Keratinocyte (primary cell): ENCODE measurements at regions not wholly inside any gene's neighbourhood (a gene's known extent, or its start where the extent isn't known, plus 50 kb on each side); places are given as distances from the start of the nearest gene placed in this dataset.
"Not testable (repeated sequence)": the region's sequence is repeated elsewhere in the genome, so short reads cannot be mapped to it uniquely, and the experiment has no call there.

Experiments used
- DNase-seq: peaks from one replicate; pipeline ENCODE4 v3.0.0-alpha.2; 2011; ENCODE audit warnings: low read depth, missing footprints, low spot score
- FAIRE-seq: peaks from 2 replicates; lab custom pipeline; 2011; peaks lifted over from hg19 to GRCh38; lab: Jason Lieb, UNC
- H2AFZ ChIP-seq: 2 replicates; pipeline ENCODE4 v1.6.0; 2012; ENCODE audit warnings: low read length, control low read depth, inconsistent platforms; ENCODE audit not compliant: control insufficient read depth
- H3K27ac ChIP-seq: 2 replicates; pipeline ENCODE4 v1.5.1; 2011; ENCODE audit warnings: low read length; ENCODE audit not compliant: control insufficient read depth, insufficient read depth
- H3K27me3 ChIP-seq: 3 replicates; pipeline ENCODE4 v1.6.0; 2011; ENCODE audit warnings: low read length; ENCODE audit not compliant: control insufficient read depth, insufficient read depth; ENCODE audit errors: extremely low read depth
- H3K36me3 ChIP-seq, 2 experiments: 2 replicates in 1 of 2; 3 replicates in 1 of 2; pipeline ENCODE4 v1.5.1; 2011; ENCODE audit warnings: low read length in 2 of 2, mild to moderate bottlenecking in 1 of 2; ENCODE audit not compliant: control insufficient read depth in 2 of 2, insufficient read depth in 2 of 2; ENCODE audit errors: extremely low read depth in 1 of 2
- H3K4me1 ChIP-seq: 3 replicates; pipeline ENCODE4 v1.5.1; 2011; ENCODE audit warnings: low read length; ENCODE audit not compliant: control insufficient read depth, insufficient read depth; ENCODE audit errors: extremely low read depth
- H3K4me2 ChIP-seq: 3 replicates; pipeline ENCODE4 v1.6.0; 2011; ENCODE audit warnings: low read depth, low read length; ENCODE audit not compliant: control insufficient read depth, insufficient read depth; ENCODE audit errors: extremely low read depth
- H3K4me3 ChIP-seq, 3 experiments: fragments of 200-600 bp in 1 of 3; sonication (generic) in 1 of 3; 2 replicates in 2 of 3; 3 replicates in 1 of 3; pipeline ENCODE4 v1.5.1; 2011 to 2016; ENCODE audit warnings: low read length in 3 of 3, mild to moderate bottlenecking in 3 of 3, control low read depth in 2 of 3, inconsistent platforms in 1 of 3, low read depth in 1 of 3, mixed read lengths in 1 of 3, mixed run types in 1 of 3, moderate library complexity in 1 of 3; ENCODE audit not compliant: control insufficient read depth in 2 of 3, insufficient read depth in 2 of 3; ENCODE audit errors: extremely low read depth in 1 of 3
- H3K79me2 ChIP-seq: 2 replicates; pipeline ENCODE4 v1.6.0; 2012; ENCODE audit warnings: low read length; ENCODE audit not compliant: control insufficient read depth, insufficient read depth
- H3K9ac ChIP-seq: 3 replicates; pipeline ENCODE4 v1.6.0; 2011; ENCODE audit warnings: low read length; ENCODE audit not compliant: control insufficient read depth, insufficient read depth; ENCODE audit errors: extremely low read depth
- H3K9me1 ChIP-seq: 3 replicates; pipeline ENCODE4 v1.6.0; 2011; ENCODE audit warnings: low read length; ENCODE audit not compliant: control insufficient read depth, insufficient read depth; ENCODE audit errors: extremely low read depth
- H3K9me3 ChIP-seq: 2 replicates; pipeline ENCODE4 v1.5.1; 2012; ENCODE audit warnings: low read depth, low read length; ENCODE audit not compliant: control insufficient read depth
- H4K20me1 ChIP-seq: 3 replicates; pipeline ENCODE4 v1.6.0; 2011; ENCODE audit warnings: low read length; ENCODE audit not compliant: control insufficient read depth, insufficient read depth; ENCODE audit errors: extremely low read depth
- EZH2 ChIP-seq: IDR thresholded peaks from one replicate; pipeline ENCODE4 v1.6.1; 2012; ENCODE audit warnings: inconsistent platforms, mild to moderate bottlenecking, low read length, moderate library complexity
- dilution Hi-C: fragments of 300-500 bp; cut with MboI; formaldehyde crosslinking; loops from one replicate; pipeline ENCODE4 v1.7.0; 2020; ENCODE audit warnings: low sequenced_read_pairs; ENCODE audit not compliant: extremely low pct_ligation_motif_present
- TF ChIP-seq, protein P1 (sequence below), 3 experiments: IDR thresholded peaks in 1 of 3; conservative IDR thresholded peaks in 1 of 3; optimal IDR thresholded peaks in 1 of 3; 2 replicates in 2 of 3; 3 replicates in 1 of 3; pipeline versions ENCODE3 to v1.5.1; 2011; ENCODE audit warnings: low read length in 3 of 3, mild to moderate bottlenecking in 3 of 3, moderate library complexity in 2 of 3, control low read depth in 1 of 3, inconsistent platforms in 1 of 3; ENCODE audit not compliant: insufficient read depth in 2 of 3; ENCODE audit errors: extremely low read depth in 1 of 3

DNA sequence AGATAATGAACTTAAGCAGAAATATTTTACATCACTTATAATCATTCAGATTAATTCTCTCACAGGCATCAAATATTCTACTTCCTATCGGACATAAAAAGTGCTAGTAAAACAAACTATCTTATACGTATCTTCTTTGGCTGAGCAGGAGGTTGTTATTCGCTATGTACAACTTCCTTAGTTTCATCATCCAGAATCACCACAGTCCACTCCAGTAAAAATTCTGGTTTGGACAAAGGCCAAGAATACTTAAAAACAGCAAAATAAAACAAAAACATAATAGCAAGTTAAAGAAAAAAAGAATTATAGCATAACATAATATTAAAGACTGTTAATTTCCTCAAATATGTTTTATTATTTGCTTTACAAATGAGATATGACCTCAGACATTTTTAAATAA, 1077.1 kb upstream of the CELF4 start:
- H3K4me2 ChIP-seq = no peak overlapping the region
- TF ChIP-seq EZH2 = no peak
- TF ChIP-seq, protein P1, sequence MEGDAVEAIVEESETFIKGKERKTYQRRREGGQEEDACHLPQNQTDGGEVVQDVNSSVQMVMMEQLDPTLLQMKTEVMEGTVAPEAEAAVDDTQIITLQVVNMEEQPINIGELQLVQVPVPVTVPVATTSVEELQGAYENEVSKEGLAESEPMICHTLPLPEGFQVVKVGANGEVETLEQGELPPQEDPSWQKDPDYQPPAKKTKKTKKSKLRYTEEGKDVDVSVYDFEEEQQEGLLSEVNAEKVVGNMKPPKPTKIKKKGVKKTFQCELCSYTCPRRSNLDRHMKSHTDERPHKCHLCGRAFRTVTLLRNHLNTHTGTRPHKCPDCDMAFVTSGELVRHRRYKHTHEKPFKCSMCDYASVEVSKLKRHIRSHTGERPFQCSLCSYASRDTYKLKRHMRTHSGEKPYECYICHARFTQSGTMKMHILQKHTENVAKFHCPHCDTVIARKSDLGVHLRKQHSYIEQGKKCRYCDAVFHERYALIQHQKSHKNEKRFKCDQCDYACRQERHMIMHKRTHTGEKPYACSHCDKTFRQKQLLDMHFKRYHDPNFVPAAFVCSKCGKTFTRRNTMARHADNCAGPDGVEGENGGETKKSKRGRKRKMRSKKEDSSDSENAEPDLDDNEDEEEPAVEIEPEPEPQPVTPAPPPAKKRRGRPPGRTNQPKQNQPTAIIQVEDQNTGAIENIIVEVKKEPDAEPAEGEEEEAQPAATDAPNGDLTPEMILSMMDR (optimal IDR thresholded peaks at IDR 0.05 in 1 of 3, IDR thresholded peaks at IDR 0.05 in 1 of 3, conservative IDR thresholded peaks at IDR 0.05 in 1 of 3; ENCODE audit: extremely low read depth in 1 of 3, insufficient read depth in 2 of 3, low read length in 3 of 3) = no peak
- DNase-seq (no peak), FAIRE-seq (no peak)
- no peaks in the 10 kb centered on the region for H3K27me3 ChIP-seq
- H3K9ac ChIP-seq = no peak overlapping the region
- no peaks in the 10 kb centered on the region for H3K36me3 ChIP-seq
- H3K27ac ChIP-seq = no peak overlapping the region
- no peaks in the 10 kb centered on the region for H3K4me1 ChIP-seq
- no peaks in the 10 kb centered on the region for H3K9me3 ChIP-seq
- no peaks in the 10 kb centered on the region for H4K20me1 ChIP-seq
- no peaks in the 10 kb centered on the region for H3K79me2 ChIP-seq
- H3K4me3 ChIP-seq = no peak overlapping the region
- H3K9me1 ChIP-seq = no peaks in the 10 kb centered on the region
- dilution Hi-C loops = no loop called here
- H2AFZ ChIP-seq = no peak overlapping the region

DNA sequence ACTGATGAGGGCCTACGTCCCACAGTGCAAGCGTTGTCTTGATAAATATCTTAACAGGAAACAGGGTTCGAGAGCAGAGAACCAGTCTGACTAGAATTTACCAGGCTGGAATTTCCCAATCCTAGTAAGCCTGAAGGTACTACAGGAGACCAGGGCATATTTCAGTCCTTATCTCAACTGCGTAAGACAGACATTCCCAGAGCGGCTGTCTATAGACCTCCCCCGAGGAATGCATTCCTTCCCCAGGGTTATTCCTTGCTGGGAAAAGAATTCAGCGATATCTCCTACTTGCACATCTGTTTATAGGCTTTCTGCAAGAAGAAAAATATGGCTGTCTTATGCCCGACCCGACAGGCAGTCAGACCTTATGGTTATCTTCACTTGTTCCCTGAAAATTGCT, 1074.1 kb upstream of the CELF4 start:
- H4K20me1 ChIP-seq, FAIRE-seq, H3K36me3 ChIP-seq, H3K4me3 ChIP-seq, H3K27me3 ChIP-seq, H3K9me3 ChIP-seq, H3K79me2 ChIP-seq, H3K4me2 ChIP-seq, DNase-seq, H3K9ac ChIP-seq, H3K4me1 ChIP-seq, dilution Hi-C loops, H3K9me1 ChIP-seq, H3K27ac ChIP-seq, H2AFZ ChIP-seq: not testable (repeated sequence)

- Histone ChIP-seq H2AFZ (no peak overlapping the region), H3K27me3 (no peaks in the 10 kb centered on the region), H3K4me2 (no peak overlapping the region), H3K27ac (no peak overlapping the region), H3K9ac (no peak overlapping the region), H3K4me3 (no peak overlapping the region), H3K79me2 (no peaks in the 10 kb centered on the region), H3K9me1 (no peaks in the 10 kb centered on the region), H4K20me1 (no peaks in the 10 kb centered on the region), H3K36me3 (no peaks in the 10 kb centered on the region), H3K4me1 (no peaks in the 10 kb centered on the region), H3K9me3 (no peaks in the 10 kb centered on the region)
- no peak for TF ChIP-seq EZH2
- TF ChIP-seq, protein P1 (optimal IDR thresholded peaks at IDR 0.05 in 1 of 3, IDR thresholded peaks at IDR 0.05 in 1 of 3, conservative IDR thresholded peaks at IDR 0.05 in 1 of 3; ENCODE audit: extremely low read depth in 1 of 3, insufficient read depth in 2 of 3, low read length in 3 of 3) = no peak
- DNase-seq = no peak
- dilution Hi-C loops = no loop called here
- FAIRE-seq = no peak
These were observed 1070.3 kb upstream of the CELF4 start for GRCh38 chr18:38635709-38636430.
